IMR-90 (cell line): ENCODE measurements at regions not wholly inside any gene's neighbourhood (a gene's known extent, or its start where the extent isn't known, plus 50 kb on each side); places are given as distances from the start of the nearest gene placed in this dataset.
A peak's percentile ranks its signal among the peaks of the same experiment; 100 is the strongest.
"Not testable (repeated sequence)": the region's sequence is repeated elsewhere in the genome, so short reads cannot be mapped to it uniquely, and the experiment has no call there.

Experiments
- ATAC-seq: fragments of 200-7000 bp; cut with Tn5 transposase; 2 replicates; pipeline ENCODE4 v1.9.1; 2020; ENCODE audit warnings: low read depth, mild to moderate bottlenecking, moderate library complexity
- BruUV-seq: library from RNA; stranded (reverse); fragments of 400-500 nt; replicated peaks from 2 replicates; lab custom pipeline; 2021; lab: Mats Ljungman, UMichigan
- CTCF ChIA-PET: fragments of 300-600 bp; formaldehyde crosslinking; extraction: SDS; loops from one replicate; lab custom pipeline; 2021; ENCODE audit warnings: antibody characterized with exemption; lab: Yijun Ruan, JAX
- POLR2A ChIA-PET: fragments of 300-600 bp; sonication (Branson Sonifier 250); formaldehyde crosslinking; loops from one replicate; lab custom pipeline; 2022; ENCODE audit warnings: antibody characterized with exemption; ENCODE audit not compliant: unreplicated experiment; lab: Charles Lee
- DNase-seq: peaks from one replicate; pipeline ENCODE4 v3.0.0; 2013
- H2AFZ ChIP-seq: replicated peaks from 2 replicates; pipeline ENCODE3; 2013; ENCODE audit warnings: low read length, mild to moderate bottlenecking; ENCODE audit not compliant: poor library complexity
- H2AK5ac ChIP-seq: 2 replicates; pipeline ENCODE4 v1.6.1; 2013; ENCODE audit warnings: low read depth, low read length, inconsistent platforms
- H2AK9ac ChIP-seq: replicated peaks from 2 replicates; pipeline ENCODE3; 2013; ENCODE audit warnings: mild to moderate bottlenecking, low read depth, low read length, moderate library complexity; ENCODE audit not compliant: poor library complexity
- H2BK120ac ChIP-seq: 2 replicates; pipeline ENCODE4 v1.6.1; 2013; ENCODE audit warnings: low read depth, low read length, inconsistent platforms
- H2BK15ac ChIP-seq: 3 replicates; pipeline ENCODE4 v1.6.1; 2013; ENCODE audit warnings: low read depth, low read length, inconsistent platforms
- H2BK20ac ChIP-seq: 2 replicates; pipeline ENCODE4 v1.6.1; 2013; ENCODE audit warnings: low read depth, mild to moderate bottlenecking, inconsistent platforms, low read length, moderate library complexity
- H2BK5ac ChIP-seq: 2 replicates; pipeline ENCODE4 v1.6.1; 2013; ENCODE audit warnings: mild to moderate bottlenecking, low read depth, low read length, inconsistent platforms; ENCODE audit not compliant: poor library complexity, severe bottlenecking
- H3K14ac ChIP-seq: replicated peaks from 2 replicates; pipeline ENCODE4 v1.6.1; 2013; ENCODE audit warnings: low read depth, low read length, inconsistent platforms
- H3K18ac ChIP-seq: 2 replicates; pipeline ENCODE4 v1.6.1; 2013; ENCODE audit warnings: low read depth, low read length, control low read depth
- H3K23ac ChIP-seq: 2 replicates; pipeline ENCODE4 v1.6.1; 2013; ENCODE audit warnings: low read depth, low read length, inconsistent platforms
- H3K27ac ChIP-seq: 2 replicates; pipeline ENCODE4 v1.5.1; 2013; ENCODE audit warnings: mild to moderate bottlenecking, control low read depth, low read length; ENCODE audit not compliant: insufficient read depth
- H3K27me3 ChIP-seq: 2 replicates; pipeline ENCODE4 v1.6.1; 2013; ENCODE audit warnings: low read length; ENCODE audit not compliant: control insufficient read depth, insufficient read depth
- H3K36me3 ChIP-seq: 2 replicates; pipeline ENCODE4 v1.6.1; 2013; ENCODE audit warnings: low read length, mixed read lengths; ENCODE audit not compliant: control insufficient read depth, insufficient read depth
- H3K4ac ChIP-seq: 2 replicates; pipeline ENCODE4 v1.6.1; 2013; ENCODE audit warnings: low read depth, low read length, inconsistent platforms
- H3K4me1 ChIP-seq: 2 replicates; pipeline ENCODE4 v1.6.1; 2013; ENCODE audit warnings: low read length, mixed read lengths; ENCODE audit not compliant: control insufficient read depth, insufficient read depth
- H3K4me2 ChIP-seq: 2 replicates; pipeline ENCODE4 v1.6.1; 2013; ENCODE audit warnings: low read depth, mild to moderate bottlenecking, control low read depth, low read length, moderate library complexity
- H3K4me3 ChIP-seq: 2 replicates; pipeline ENCODE4 v1.5.1; 2013; ENCODE audit warnings: low read depth, mild to moderate bottlenecking, control low read depth, low read length, moderate library complexity; ENCODE audit not compliant: insufficient read depth
- H3K56ac ChIP-seq: 2 replicates; pipeline ENCODE4 v1.6.1; 2013; ENCODE audit warnings: low read length, inconsistent platforms; ENCODE audit not compliant: insufficient read depth; ENCODE audit errors: extremely low read depth
- H3K79me1 ChIP-seq, 2 experiments: 2 replicates each; pipeline ENCODE4 v1.6.1; 2013; ENCODE audit warnings: low read length in 2 of 2, inconsistent platforms in 1 of 2, low read depth in 1 of 2
- H3K9ac ChIP-seq: 2 replicates; pipeline ENCODE4 v1.6.1; 2013; ENCODE audit warnings: low read depth, low read length, control low read depth
- H3K9me1 ChIP-seq: 2 replicates; pipeline ENCODE4 v1.6.1; 2013; ENCODE audit warnings: low read length, inconsistent platforms; ENCODE audit not compliant: insufficient read depth
- H3K9me3 ChIP-seq: 2 replicates; pipeline ENCODE4 v1.6.1; 2013; ENCODE audit warnings: low read length; ENCODE audit not compliant: control insufficient read depth, insufficient read depth
- H4K20me1 ChIP-seq: 2 replicates; pipeline ENCODE4 v1.6.1; 2013; ENCODE audit warnings: low read length, inconsistent platforms; ENCODE audit not compliant: insufficient read depth
- H4K5ac ChIP-seq: 2 replicates; pipeline ENCODE4 v1.6.1; 2013; ENCODE audit warnings: mild to moderate bottlenecking, low read depth, low read length, control low read depth
- H4K8ac ChIP-seq, 2 experiments: 2 replicates each; pipeline ENCODE4 v1.6.1; 2013; ENCODE audit warnings: low read depth in 2 of 2, low read length in 2 of 2, control low read depth in 1 of 2, inconsistent platforms in 1 of 2
- H4K91ac ChIP-seq: 2 replicates; pipeline ENCODE4 v1.6.1; 2013; ENCODE audit warnings: low read depth, low read length, inconsistent platforms; ENCODE audit not compliant: insufficient read depth
- MAFK ChIP-seq: IDR thresholded peaks from 2 replicates; pipeline ENCODE4 v1.6.1; 2012; ENCODE audit warnings: low read depth, low read length, improper control_type of control experiment
- WGBS, 2 experiments: methylation state at CpG; one replicate each; pipeline versions ENCODE4 v1.1.5 to v1.1.7; 2013; ENCODE audit warnings: missing lambda C conversion rate in 2 of 2; ENCODE audit not compliant: insufficient read length in 1 of 2; ENCODE audit errors: extremely low coverage in 2 of 2; 5-methylcytosine and 5-hydroxymethylcytosine counted together
- dilution Hi-C: fragments of 300-500 bp; cut with HindIII; formaldehyde crosslinking; loops from one replicate; pipeline ENCODE4 v1.14.3; 2018; ENCODE audit warnings: low sequenced_read_pairs; ENCODE audit not compliant: unreplicated experiment
- in situ Hi-C: fragments of 300-500 bp; cut with MboI; formaldehyde crosslinking; loops from 3 replicates; pipeline ENCODE4 v1.14.3; 2019; ENCODE audit warnings: low sequenced_read_pairs, inconsistent platforms, mixed read lengths
- intact Hi-C: fragments of 100-400 bp; cut with micrococcal nuclease; formaldehyde crosslinking; loops from 2 replicates; pipeline ENCODE4 v1.10.0; 2022

GRCh38 chr12:105683836-105684235 lies 353.3 kb downstream of the C12orf75 start:
- H2BK15ac ChIP-seq, DNase-seq, H4K5ac ChIP-seq, H3K27ac ChIP-seq, H4K20me1 ChIP-seq, H3K56ac ChIP-seq, POLR2A ChIA-PET, BruUV-seq, H2AK5ac ChIP-seq, H3K23ac ChIP-seq, H3K9me3 ChIP-seq, H2BK20ac ChIP-seq, ATAC-seq, H2BK120ac ChIP-seq, H4K8ac ChIP-seq, H3K36me3 ChIP-seq, H3K4me3 ChIP-seq, H3K18ac ChIP-seq, H3K9ac ChIP-seq, dilution Hi-C loops, H3K4ac ChIP-seq, H3K14ac ChIP-seq, in situ Hi-C loops, H4K91ac ChIP-seq, H3K4me2 ChIP-seq, H2AK9ac ChIP-seq, H2BK5ac ChIP-seq, H3K27me3 ChIP-seq, H3K79me1 ChIP-seq, CTCF ChIA-PET, H3K9me1 ChIP-seq, intact Hi-C loops, H3K4me1 ChIP-seq, H2AFZ ChIP-seq: not testable (repeated sequence)
- TF ChIP-seq MAFK, result peak; percentile 49
- WGBS, 2 experiments, result no CpG with 5 or more reads among the region's 4 CpGs
